Keratinocyte (primary cell): ENCODE measurements at regions not wholly inside any gene's neighbourhood (a gene's known extent, or its start where the extent isn't known, plus 50 kb on each side); places are given as distances from the start of the nearest gene placed in this dataset.

ENCODE experiments used
- EZH2 ChIP-seq: IDR thresholded peaks from one replicate; pipeline ENCODE4 v1.6.1; 2012; ENCODE audit warnings: inconsistent platforms, mild to moderate bottlenecking, low read length, moderate library complexity
- TF ChIP-seq, protein P1 (sequence below), 3 experiments: IDR thresholded peaks in 1 of 3; conservative IDR thresholded peaks in 1 of 3; optimal IDR thresholded peaks in 1 of 3; 2 replicates in 2 of 3; 3 replicates in 1 of 3; pipeline versions ENCODE3 to v1.5.1; 2011; ENCODE audit warnings: low read length in 3 of 3, mild to moderate bottlenecking in 3 of 3, moderate library complexity in 2 of 3, control low read depth in 1 of 3, inconsistent platforms in 1 of 3; ENCODE audit not compliant: insufficient read depth in 2 of 3; ENCODE audit errors: extremely low read depth in 1 of 3

DNA sequence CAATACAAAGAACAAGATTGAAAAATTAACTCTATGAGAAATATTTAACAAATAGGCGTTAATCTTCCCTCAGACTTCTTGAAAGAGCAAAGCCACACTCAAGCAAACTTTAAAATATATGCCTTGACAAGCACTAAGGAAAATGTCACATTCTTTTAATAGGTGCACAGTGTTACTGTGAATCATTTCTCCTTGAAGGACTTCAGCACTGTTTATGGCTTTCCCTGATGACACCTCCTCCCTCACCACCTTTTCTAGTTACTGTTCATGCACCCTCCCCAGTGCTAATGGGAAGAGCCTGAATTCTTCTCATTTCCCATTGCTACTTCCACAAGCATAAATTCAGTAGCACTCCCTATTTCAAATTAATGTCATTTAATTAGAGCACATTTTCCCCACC, 299.5 kb upstream of the RRP15 start:
- TF ChIP-seq EZH2, result no peak
- TF ChIP-seq, protein P1, sequence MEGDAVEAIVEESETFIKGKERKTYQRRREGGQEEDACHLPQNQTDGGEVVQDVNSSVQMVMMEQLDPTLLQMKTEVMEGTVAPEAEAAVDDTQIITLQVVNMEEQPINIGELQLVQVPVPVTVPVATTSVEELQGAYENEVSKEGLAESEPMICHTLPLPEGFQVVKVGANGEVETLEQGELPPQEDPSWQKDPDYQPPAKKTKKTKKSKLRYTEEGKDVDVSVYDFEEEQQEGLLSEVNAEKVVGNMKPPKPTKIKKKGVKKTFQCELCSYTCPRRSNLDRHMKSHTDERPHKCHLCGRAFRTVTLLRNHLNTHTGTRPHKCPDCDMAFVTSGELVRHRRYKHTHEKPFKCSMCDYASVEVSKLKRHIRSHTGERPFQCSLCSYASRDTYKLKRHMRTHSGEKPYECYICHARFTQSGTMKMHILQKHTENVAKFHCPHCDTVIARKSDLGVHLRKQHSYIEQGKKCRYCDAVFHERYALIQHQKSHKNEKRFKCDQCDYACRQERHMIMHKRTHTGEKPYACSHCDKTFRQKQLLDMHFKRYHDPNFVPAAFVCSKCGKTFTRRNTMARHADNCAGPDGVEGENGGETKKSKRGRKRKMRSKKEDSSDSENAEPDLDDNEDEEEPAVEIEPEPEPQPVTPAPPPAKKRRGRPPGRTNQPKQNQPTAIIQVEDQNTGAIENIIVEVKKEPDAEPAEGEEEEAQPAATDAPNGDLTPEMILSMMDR (optimal IDR thresholded peaks at IDR 0.05 in 1 of 3, IDR thresholded peaks at IDR 0.05 in 1 of 3, conservative IDR thresholded peaks at IDR 0.05 in 1 of 3; ENCODE audit: extremely low read depth in 1 of 3, insufficient read depth in 2 of 3, low read length in 3 of 3), result no peak
